Left ventricle myocardium inferior (tissue), 1 donor: ENCODE measurements at regions not wholly inside any gene's neighbourhood (a gene's known extent, or its start where the extent isn't known, plus 50 kb on each side); places are given as distances from the start of the nearest gene placed in this dataset.

ENCODE experiments used
- DNase-seq: peaks from one replicate; pipeline ENCODE4 v3.0.0-alpha.2; 2020
- H3K27ac ChIP-seq: fragments of 200-600 bp; replicated peaks from 2 replicates; pipeline ENCODE4 v1.8.0; 2021
- H3K27me3 ChIP-seq: fragments of 200-600 bp; 2 replicates; pipeline ENCODE4 v1.8.0; 2021; ENCODE audit warnings: low read depth
- H3K36me3 ChIP-seq: fragments of 200-600 bp; 2 replicates; pipeline ENCODE4 v1.8.0; 2021
- H3K4me1 ChIP-seq: fragments of 200-600 bp; 2 replicates; pipeline ENCODE4 v1.8.0; 2021
- H3K4me3 ChIP-seq: fragments of 200-600 bp; 2 replicates; pipeline ENCODE4 v1.8.0; 2021; ENCODE audit warnings: mild to moderate bottlenecking, moderate library complexity
- H3K9me3 ChIP-seq: fragments of 200-600 bp; replicated peaks from 2 replicates; pipeline ENCODE4 v1.8.0; 2021
- CTCF ChIP-seq: fragments of 200-600 bp; IDR thresholded peaks from 2 replicates; pipeline ENCODE4 v1.8.0; 2021; ENCODE audit warnings: antibody characterized with exemption, mild to moderate bottlenecking, borderline replicate concordance
- intact Hi-C: fragments of 100-400 bp; cut with micrococcal nuclease; formaldehyde crosslinking; loops from one replicate; pipeline ENCODE4 v1.11.0; 2022
- donor health status: DM: no; HTN: yes; CAD: no; lungs with severe emphysema.

GRCh38 chr10:3241274-3241921, 68.8 kb upstream of the PITRM1 start:
- Histone ChIP-seq H3K27me3 (no peaks in the 10 kb centered on the region), H3K9me3 (no peaks in the 10 kb centered on the region), H3K4me3 (no peak overlapping the region), H3K27ac (peak overlapping the region; percentile 80), H3K4me1 (peaks cover 8% of the 10 kb centered on the region), H3K36me3 (no peaks in the 10 kb centered on the region)
- no peak for DNase-seq
- TF ChIP-seq CTCF, result no peak
- intact Hi-C loops, result loop anchor here (10.0 kb wide), 1 partner anchor 1533 kb away; no protein-coding TSS in a partner anchor

GRCh38 chr10:3239920-3240894, 67.6 kb upstream of the PITRM1 start:
- Histone ChIP-seq H3K36me3 (no peaks in the 10 kb centered on the region), H3K27me3 (no peaks in the 10 kb centered on the region), H3K4me1 (peaks cover 8% of the 10 kb centered on the region), H3K27ac (peak overlapping the region; percentile 80), H3K9me3 (no peaks in the 10 kb centered on the region), H3K4me3 (peak overlapping the region; percentile 39)
- TF ChIP-seq CTCF, result no peak
- DNase-seq, result no peak
- intact Hi-C loops, result loop anchor here (10.0 kb wide), 1 partner anchor 1535 kb away; no protein-coding TSS in a partner anchor

GRCh38 chr10:3239066-3239919, 66.7 kb upstream of the PITRM1 start:
- no peaks in the 10 kb centered on the region for H3K36me3 ChIP-seq
- H3K27ac ChIP-seq, result peak overlapping the region; percentile 80
- H3K4me3 ChIP-seq, result peak overlapping the region; percentile 39
- peak; percentile 72 for DNase-seq
- intact Hi-C loops, result no loop called here
- peak; percentile 95 for TF ChIP-seq CTCF
- peaks cover 8% of the 10 kb centered on the region for H3K4me1 ChIP-seq
- no peaks in the 10 kb centered on the region for H3K9me3 ChIP-seq
- H3K27me3 ChIP-seq, result no peaks in the 10 kb centered on the region

GRCh38 chr10:3238115-3238871, 65.7 kb upstream of the PITRM1 start:
- H3K9me3 ChIP-seq, result no peaks in the 10 kb centered on the region
- no peak for TF ChIP-seq CTCF
- H3K27ac ChIP-seq, result no peak overlapping the region
- intact Hi-C loops, result no loop called here
- H3K4me1 ChIP-seq, result peaks cover 8% of the 10 kb centered on the region
- DNase-seq, result no peak
- no peak overlapping the region for H3K4me3 ChIP-seq
- no peaks in the 10 kb centered on the region for H3K27me3 ChIP-seq
- no peaks in the 10 kb centered on the region for H3K36me3 ChIP-seq
